ENCODE measurements at regions not wholly inside any gene's neighbourhood (a gene's known extent, or its start where the extent isn't known, plus 50 kb on each side); places are given as distances from the start of the nearest gene placed in this dataset.

DNA sequence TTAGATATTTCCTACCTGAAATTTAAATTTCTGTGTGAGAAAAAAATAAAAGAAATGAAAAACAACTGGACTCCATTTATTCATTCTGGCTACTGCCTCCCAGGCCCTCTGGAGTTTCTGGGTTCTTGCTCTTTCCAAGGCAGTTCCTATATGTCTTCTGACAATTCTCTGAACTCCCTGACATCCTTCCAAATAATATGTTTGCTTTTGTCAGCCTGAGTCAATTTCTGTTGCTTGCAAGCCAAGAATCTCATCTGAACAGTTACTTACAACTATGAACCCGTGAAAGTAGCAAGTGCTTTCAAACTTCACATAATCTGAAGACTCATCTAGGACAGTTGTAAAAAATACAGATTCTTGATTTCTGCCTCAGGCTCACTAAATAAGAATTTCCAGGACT lies 216.7 kb upstream of the NPVF start:
- TF ChIP-seq POLR2A (IDR thresholded peaks at IDR 0.05; ENCODE audit: low read depth, low read length) (no peak), POLR2AphosphoS5 (IDR thresholded peaks at IDR 0.05; ENCODE audit: low read depth, low read length) (no peak), TAF1 (IDR thresholded peaks at IDR 0.05; ENCODE audit: borderline replicate concordance, low read depth, low read length) (no peak)
